ENCODE measurements at regions not wholly inside any gene's neighbourhood (a gene's known extent, or its start where the extent isn't known, plus 50 kb on each side); places are given as distances from the start of the nearest gene placed in this dataset.

GRCh38 chr4:175871774-175872405 is 59.8 kb upstream of the GPM6A start:
- no peak for DNase-seq

DNA sequence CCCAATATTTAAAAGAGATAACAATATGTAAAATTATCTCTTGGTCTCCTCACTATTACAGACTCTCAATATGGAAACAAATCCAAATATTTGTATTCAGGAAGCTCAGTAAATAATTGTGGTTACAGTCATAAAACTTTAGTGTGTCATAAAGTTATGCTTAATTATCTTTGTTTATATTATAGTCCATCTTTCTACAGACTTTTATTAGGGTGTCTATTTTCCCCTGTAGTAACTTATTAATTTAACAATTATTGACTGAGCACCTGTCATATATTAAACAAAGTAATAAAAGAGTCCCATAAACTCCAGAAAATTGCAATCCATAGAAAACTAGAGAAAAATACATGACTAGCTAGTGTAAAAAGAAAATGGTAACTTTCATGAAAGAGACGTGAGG is 61.6 kb upstream of the GPM6A start:
- DNase-seq = no peak

- DNase-seq = peak; percentile 0
Measured at GRCh38 chr4:175874306-175874705, 62.2 kb upstream of the GPM6A start.

- no peak for DNase-seq
Measured at GRCh38 chr4:175875993-175876771, 64.1 kb upstream of the GPM6A start.

GRCh38 chr4:175882891-175883290 is 70.8 kb upstream of the GPM6A start:
- no peak for DNase-seq

GRCh38 chr4:175884048-175884447 is 72.0 kb upstream of the GPM6A start:
- DNase-seq = no peak

DNA sequence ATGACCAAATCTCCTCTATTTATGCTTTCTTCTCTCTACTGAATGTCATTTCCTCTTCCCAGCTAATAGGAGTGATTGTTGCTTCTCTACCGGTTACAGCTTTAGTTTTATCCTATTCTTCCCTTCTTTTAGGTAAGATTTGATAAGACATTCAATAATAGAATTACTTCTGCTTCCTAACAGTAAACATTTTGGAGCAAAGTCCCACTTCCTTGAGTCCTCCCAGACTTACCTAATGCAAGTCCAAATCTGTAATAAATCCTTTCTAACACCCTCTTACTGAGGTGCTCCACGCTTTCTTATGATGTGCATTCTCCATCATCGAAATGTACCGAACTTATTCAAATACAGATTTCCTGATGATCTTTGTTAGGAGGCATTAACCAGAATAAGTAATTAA is 79.2 kb upstream of the GPM6A start:
- DNase-seq = no peak

GRCh38 chr4:175891851-175892250 is 79.8 kb upstream of the GPM6A start:
- DNase-seq = peak; percentile 0

GRCh38 chr4:175905925-175906324 is 93.9 kb upstream of the GPM6A start:
- no peak for DNase-seq

DNA sequence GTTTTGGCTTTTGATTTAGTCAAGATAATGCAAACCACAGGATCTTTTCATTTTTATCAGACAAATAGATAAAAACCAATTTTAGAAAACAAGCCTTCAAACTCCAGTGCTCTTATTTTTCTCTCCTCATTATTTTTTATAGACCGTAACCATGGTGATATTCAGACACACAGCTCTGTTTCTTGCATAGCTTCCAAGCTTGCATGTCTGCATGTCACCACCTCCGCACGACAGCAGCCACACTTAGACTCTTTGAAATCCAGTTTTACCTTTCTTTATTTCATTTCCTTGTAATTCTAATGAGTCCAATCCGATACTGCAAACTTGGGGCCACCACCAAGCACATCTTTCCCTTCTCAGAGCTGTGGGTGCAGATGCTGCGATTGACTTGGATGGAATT is 94.3 kb upstream of the GPM6A start:
- no peak for DNase-seq

DNA sequence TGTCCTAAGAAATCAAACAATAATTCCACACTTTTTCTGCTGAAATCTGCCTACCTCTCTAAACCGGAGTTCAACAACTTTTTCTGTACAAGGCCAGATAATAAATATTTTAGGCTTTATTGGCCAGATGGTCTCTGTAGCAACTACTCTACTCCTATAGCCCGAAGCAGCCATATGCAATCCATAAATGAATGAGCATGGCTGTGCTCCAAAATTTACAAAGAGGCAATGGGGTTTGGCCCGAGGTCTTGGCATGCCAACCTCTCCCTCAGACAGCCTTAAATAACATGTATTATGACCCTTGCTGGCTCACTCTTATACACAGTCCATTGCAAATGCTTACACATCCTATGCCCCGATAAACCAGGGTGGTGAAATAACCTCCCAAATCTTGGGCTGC is 98.6 kb upstream of the GPM6A start:
- DNase-seq = no peak

GRCh38 chr4:175916626-175917351 is 104.7 kb upstream of the GPM6A start:
- DNase-seq = no peak

GRCh38 chr4:175927121-175927520 is 115.1 kb upstream of the GPM6A start:
- DNase-seq = no peak

- no peak for DNase-seq
Measured at GRCh38 chr4:175929441-175929840, 117.4 kb upstream of the GPM6A start.

GRCh38 chr4:175929932-175930331 is 117.9 kb upstream of the GPM6A start:
- no peak for DNase-seq

- DNase-seq = no peak
Measured at GRCh38 chr4:175930471-175930870, 118.4 kb upstream of the GPM6A start.

DNA sequence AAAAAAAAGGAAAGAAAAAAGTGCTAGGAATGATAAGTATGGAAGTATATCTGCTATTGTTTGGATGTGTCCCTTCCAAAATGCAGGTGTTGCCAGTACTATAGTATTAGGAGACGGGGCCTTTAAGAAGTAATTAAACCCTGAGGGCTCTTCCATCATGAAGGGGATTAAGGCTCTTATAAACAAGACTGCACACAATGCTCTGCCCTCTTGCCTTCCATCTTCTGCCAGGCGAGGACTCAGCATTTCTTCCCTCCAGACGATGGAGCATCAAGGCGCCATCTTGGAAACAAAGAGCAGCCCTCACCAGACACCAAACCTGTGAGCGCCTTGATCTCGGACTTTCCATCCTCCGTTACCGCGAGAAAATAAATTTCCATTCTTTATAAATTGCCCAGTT is 120.1 kb upstream of the GPM6A start:
- DNase-seq = no peak

GRCh38 chr4:175934506-175934905 is 122.4 kb upstream of the GPM6A start:
- DNase-seq = no peak

DNA sequence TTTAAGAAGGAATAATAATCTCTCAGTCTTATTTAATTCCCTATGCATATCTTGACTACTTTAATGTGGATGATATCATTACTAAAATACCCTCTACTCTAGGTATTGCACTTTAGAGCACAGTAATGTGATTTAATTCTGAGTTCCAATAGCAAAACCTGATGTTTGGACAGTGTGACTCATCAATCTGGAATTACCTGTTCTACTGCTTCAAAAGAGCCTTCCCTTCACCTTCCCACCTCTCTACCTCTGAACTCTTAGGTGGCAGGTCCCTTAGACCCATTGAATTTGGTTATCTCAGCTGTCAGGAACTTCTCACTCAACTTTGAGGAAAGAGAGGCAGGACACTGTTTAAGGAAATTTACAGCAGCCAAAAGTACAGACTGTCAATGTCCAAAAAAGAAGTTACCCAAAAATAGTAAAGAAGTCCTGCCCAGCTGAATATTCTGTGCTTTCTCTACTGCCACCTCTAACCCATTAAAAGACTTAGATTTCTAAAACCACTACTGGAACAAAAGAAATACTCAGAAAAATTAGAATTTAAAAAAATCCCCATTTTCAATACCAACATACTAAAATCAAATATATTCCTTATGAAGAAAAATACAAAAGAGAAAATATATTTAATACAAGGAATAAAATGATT is 123.1 kb upstream of the GPM6A start:
- DNase-seq = no peak

DNA sequence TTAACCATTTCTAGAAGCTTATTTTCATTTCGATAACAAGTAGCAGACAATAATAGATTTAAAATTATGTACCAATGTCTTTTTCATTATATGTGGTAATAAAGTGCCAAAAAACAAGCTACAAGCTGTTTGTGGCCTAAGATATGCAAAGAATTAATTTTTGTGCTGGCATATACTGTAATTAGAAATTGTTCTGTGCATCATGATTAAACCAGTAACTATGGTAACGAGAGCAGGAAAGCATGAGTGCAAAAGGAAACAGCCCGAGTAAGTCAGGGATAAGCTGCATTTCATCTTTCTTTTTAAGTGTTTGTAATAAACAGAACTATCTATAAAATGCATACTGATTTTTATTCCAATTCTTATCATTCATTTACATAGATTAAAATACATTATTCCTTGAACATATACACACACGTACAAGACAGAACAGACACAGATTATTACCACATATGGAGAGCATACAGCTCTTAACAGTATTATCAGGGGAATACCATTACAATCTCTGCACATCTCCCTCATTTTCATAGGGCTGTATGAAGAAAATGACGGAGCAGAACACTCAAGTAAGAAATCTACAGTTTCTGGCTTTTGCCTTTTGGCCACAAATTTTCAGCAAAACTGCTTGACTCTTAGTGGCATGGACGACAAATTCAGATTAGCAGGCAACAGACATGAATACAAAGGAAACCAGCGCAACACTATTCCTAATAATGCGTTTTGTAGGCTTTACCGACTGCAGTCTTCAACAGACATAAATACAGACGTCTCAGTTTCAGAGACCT is 121.3 kb upstream of the WDR17 start:
- no peak for DNase-seq

GRCh38 chr4:175946472-175947116 is 119.0 kb upstream of the WDR17 start:
- no peak for DNase-seq

- no peak for DNase-seq
Measured at GRCh38 chr4:175947117-175947722, 118.4 kb upstream of the WDR17 start.
